ENCODE measurements at regions not wholly inside any gene's neighbourhood (a gene's known extent, or its start where the extent isn't known, plus 50 kb on each side); places are given as distances from the start of the nearest gene placed in this dataset.

- CTCF ChIA-PET: interaction anchor here (0.7 kb wide), 1 partner anchor 397 kb away, joined by 5 read pairs; no protein-coding TSS in a partner anchor
Measured at GRCh38 chr12:125643055-125643454, 577.8 kb downstream of the AACS start.

GRCh38 chr12:125645724-125646123 lies 580.5 kb downstream of the AACS start:
- ChIA-PET POLR2A (ENCODE audit: low non-redundant PET) (no interaction called here), CTCF (no interaction called here)
- no peak overlapping the region for H3K27ac ChIP-seq
- DNase-seq (ENCODE audit: low spot score): no peak
- TF ChIP-seq CTCF (conservative IDR thresholded peaks at IDR 0.05; ENCODE audit: low read depth): no peak

More at GRCh38 chr12:125643055-125643454, 577.8 kb downstream of the AACS start:
- H3K27ac ChIP-seq: no peak overlapping the region
- POLR2A ChIA-PET (ENCODE audit: low non-redundant PET): no interaction called here
- DNase-seq (ENCODE audit: low spot score): no peak
- TF ChIP-seq CTCF (conservative IDR thresholded peaks at IDR 0.05; ENCODE audit: low read depth): no peak

- POLR2A ChIA-PET (ENCODE audit: low non-redundant PET): no interaction called here
- no peak for DNase-seq (ENCODE audit: low spot score)
- CTCF ChIA-PET: no interaction called here
- H3K27ac ChIP-seq: no peak overlapping the region
- TF ChIP-seq CTCF (conservative IDR thresholded peaks at IDR 0.05; ENCODE audit: low read depth): no peak
Measured at GRCh38 chr12:125650587-125650986, 585.4 kb downstream of the AACS start.

DNA sequence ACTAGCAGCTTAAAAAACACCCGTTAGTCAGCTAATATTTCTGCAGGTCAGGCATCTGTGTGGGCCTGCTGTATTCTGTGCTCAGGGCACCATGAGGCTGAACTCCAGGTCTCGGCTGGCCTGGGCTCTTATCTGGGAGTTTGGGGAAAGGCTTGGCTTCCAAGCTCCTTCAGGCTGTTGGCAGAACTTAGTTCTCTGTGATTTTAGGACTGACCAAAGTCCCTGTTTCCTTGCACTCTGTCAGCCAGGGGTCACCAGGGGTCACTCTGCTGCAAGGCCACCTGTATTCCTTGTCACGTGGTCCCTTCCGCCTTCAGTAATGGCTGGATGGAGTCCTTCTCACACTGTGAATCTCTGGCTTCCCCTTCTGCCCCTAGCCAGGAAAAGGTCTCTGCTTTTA lies 586.4 kb downstream of the AACS start:
- CTCF ChIA-PET: no interaction called here
- H3K27ac ChIP-seq: no peak overlapping the region
- DNase-seq (ENCODE audit: low spot score): no peak
- POLR2A ChIA-PET (ENCODE audit: low non-redundant PET): no interaction called here
- no peak for TF ChIP-seq CTCF (conservative IDR thresholded peaks at IDR 0.05; ENCODE audit: low read depth)

GRCh38 chr12:125652681-125653080 lies 587.4 kb downstream of the AACS start:
- no peak for TF ChIP-seq CTCF (conservative IDR thresholded peaks at IDR 0.05; ENCODE audit: low read depth)

DNA sequence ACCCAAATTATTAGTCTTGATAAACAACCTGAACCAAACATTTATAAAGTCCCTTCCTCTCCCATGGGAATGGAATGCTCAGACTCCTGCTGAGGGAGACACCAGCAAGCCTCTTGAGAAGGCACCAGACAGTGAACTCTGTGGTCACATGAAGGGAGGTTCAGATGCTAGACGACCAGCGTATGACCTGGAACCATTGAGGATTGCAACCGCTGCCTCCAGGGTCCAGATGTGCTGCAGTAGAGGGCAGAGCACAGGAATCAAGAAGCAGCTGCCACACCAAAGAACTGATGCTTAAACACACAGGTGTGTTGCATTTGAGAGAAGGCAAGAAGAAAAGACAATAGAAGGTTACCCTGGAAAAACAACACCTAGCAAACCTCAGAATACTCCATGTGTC lies 592.4 kb downstream of the AACS start:
- no peak overlapping the region for H3K27ac ChIP-seq
- no peak for DNase-seq (ENCODE audit: low spot score)
- POLR2A ChIA-PET (ENCODE audit: low non-redundant PET): no interaction called here
- CTCF ChIA-PET: no interaction called here
- no peak for TF ChIP-seq CTCF (conservative IDR thresholded peaks at IDR 0.05; ENCODE audit: low read depth)

More at GRCh38 chr12:125652681-125653080, 587.4 kb downstream of the AACS start:
- no peak overlapping the region for H3K27ac ChIP-seq
- CTCF ChIA-PET: no interaction called here
- POLR2A ChIA-PET (ENCODE audit: low non-redundant PET): no interaction called here
- DNase-seq (ENCODE audit: low spot score): no peak

Data from RWPE1 (cell line).